ENCODE measurements at regions not wholly inside any gene's neighbourhood (a gene's known extent, or its start where the extent isn't known, plus 50 kb on each side); places are given as distances from the start of the nearest gene placed in this dataset.
A peak's percentile ranks its signal among the peaks of the same experiment; 100 is the strongest.
"Not testable (repeated sequence)": the region's sequence is repeated elsewhere in the genome, so short reads cannot be mapped to it uniquely, and the experiment has no call there.

- DNase-seq: peak; percentile 30
Observed at GRCh38 chr2:154507186-154507585, 191.3 kb upstream of the KCNJ3 start.

- DNase-seq: no peak
Observed at GRCh38 chr2:154518872-154519271, 179.6 kb upstream of the KCNJ3 start.

- not testable (repeated sequence) for DNase-seq
Observed at GRCh38 chr2:154520951-154521350, 177.5 kb upstream of the KCNJ3 start.

- no peak for DNase-seq
Observed at GRCh38 chr2:154526234-154526633, 172.3 kb upstream of the KCNJ3 start.

GRCh38 chr2:154527962-154528361, 170.5 kb upstream of the KCNJ3 start:
- no peak for DNase-seq

- no peak for DNase-seq
Observed at GRCh38 chr2:154532004-154532403, 166.5 kb upstream of the KCNJ3 start.

- no peak for DNase-seq
Observed at GRCh38 chr2:154532763-154533162, 165.7 kb upstream of the KCNJ3 start.

- no peak for DNase-seq
Observed at GRCh38 chr2:154533300-154533940, 165.1 kb upstream of the KCNJ3 start.

GRCh38 chr2:154537024-154537423, 161.5 kb upstream of the KCNJ3 start:
- no peak for DNase-seq

- no peak for DNase-seq
Observed at GRCh38 chr2:154537843-154538450, 160.5 kb upstream of the KCNJ3 start.

GRCh38 chr2:154546341-154546740, 152.2 kb upstream of the KCNJ3 start:
- DNase-seq: no peak

GRCh38 chr2:154549869-154550268, 148.6 kb upstream of the KCNJ3 start:
- peak; percentile 5 for DNase-seq

GRCh38 chr2:154551649-154552048, 146.8 kb upstream of the KCNJ3 start:
- no peak for DNase-seq

- no peak for DNase-seq
Observed at GRCh38 chr2:154554046-154554445, 144.4 kb upstream of the KCNJ3 start.

- DNase-seq: no peak
Observed at GRCh38 chr2:154555710-154556109, 142.8 kb upstream of the KCNJ3 start.

GRCh38 chr2:154556146-154556545, 142.3 kb upstream of the KCNJ3 start:
- DNase-seq: no peak

- DNase-seq: no peak
Observed at GRCh38 chr2:154556607-154557006, 141.9 kb upstream of the KCNJ3 start.

- no peak for DNase-seq
Observed at GRCh38 chr2:154557906-154558305, 140.6 kb upstream of the KCNJ3 start.

GRCh38 chr2:154565433-154565832, 133.1 kb upstream of the KCNJ3 start:
- DNase-seq: no peak

GRCh38 chr2:154568413-154568812, 130.1 kb upstream of the KCNJ3 start:
- DNase-seq: no peak

GRCh38 chr2:154570501-154570900, 128.0 kb upstream of the KCNJ3 start:
- DNase-seq: no peak

- DNase-seq: not testable (repeated sequence)
Observed at GRCh38 chr2:154576699-154577098, 121.8 kb upstream of the KCNJ3 start.

GRCh38 chr2:154577390-154577789, 121.1 kb upstream of the KCNJ3 start:
- DNase-seq: no peak

GRCh38 chr2:154580767-154581166, 117.7 kb upstream of the KCNJ3 start:
- DNase-seq: no peak

- DNase-seq: not testable (repeated sequence)
Observed at GRCh38 chr2:154582694-154583093, 115.8 kb upstream of the KCNJ3 start.
